GM12878 (cell line): ENCODE measurements at regions not wholly inside any gene's neighbourhood (a gene's known extent, or its start where the extent isn't known, plus 50 kb on each side); places are given as distances from the start of the nearest gene placed in this dataset.

Source experiments
- ATAC-seq: fragments of 200-7000 bp; cut with Tn5 transposase; 3 replicates; pipeline ENCODE4 v1.9.1; 2020; ENCODE audit warnings: mild to moderate bottlenecking, moderate library complexity
- BruUV-seq: library from RNA; stranded (reverse); fragments of 400-500 nt; replicated peaks from 2 replicates; lab custom pipeline; 2021; lab: Mats Ljungman, UMichigan
- CTCF ChIA-PET: fragments of 300-600 bp; sonication (Branson Sonifier 250); formaldehyde crosslinking; extraction: SDS; loops from one replicate; lab custom pipeline; 2021; ENCODE audit warnings: inconsistent platforms; lab: Yijun Ruan, JAX
- POLR2A ChIA-PET: fragments of 350-600 bp; formaldehyde crosslinking; extraction: SDS; loops from one replicate; lab custom pipeline; 2021; ENCODE audit warnings: inconsistent platforms; lab: Charles Lee
- RAD21 ChIA-PET: fragments of 300-600 bp; sonication (Branson Sonifier 250); formaldehyde crosslinking; loops from one replicate; lab custom pipeline; 2023; ENCODE audit warnings: antibody characterized with exemption; ENCODE audit not compliant: unreplicated experiment; lab: Charles Lee
- SMC1A ChIA-PET: fragments of 300-600 bp; sonication (Branson Sonifier 250); formaldehyde crosslinking; loops from one replicate; lab custom pipeline; 2023; ENCODE audit not compliant: unreplicated experiment, uncharacterized antibody; lab: Charles Lee
- DNase-seq: peaks from one replicate; pipeline ENCODE4 v3.0.0-alpha.2; 2011; ENCODE audit warnings: low read depth, low spot score
- FAIRE-seq: peaks from 3 replicates; lab custom pipeline; 2011; peaks lifted over from hg19 to GRCh38; lab: Jason Lieb, UNC
- H2AFZ ChIP-seq: 2 replicates; pipeline ENCODE4 v1.6.0; 2011; ENCODE audit warnings: low read depth, low read length, control low read depth; ENCODE audit not compliant: control insufficient read depth
- H3K27ac ChIP-seq: 2 replicates; pipeline ENCODE4 v1.5.1; 2011; ENCODE audit warnings: control low read depth; ENCODE audit not compliant: control insufficient read depth, insufficient read depth
- H3K27me3 ChIP-seq, 2 experiments: replicated peaks in 1 of 2; 2 replicates each; pipeline versions ENCODE4 v1.6.0 to v1.6.1; 2011; ENCODE audit warnings: low read length in 1 of 2; ENCODE audit not compliant: control insufficient read depth in 2 of 2, insufficient read depth in 2 of 2
- H3K36me3 ChIP-seq, 2 experiments: 2 replicates each; pipeline ENCODE4 v1.5.1; 2011; ENCODE audit warnings: low read length in 1 of 2; ENCODE audit not compliant: control insufficient read depth in 2 of 2, insufficient read depth in 2 of 2
- H3K4me1 ChIP-seq: 2 replicates; pipeline ENCODE4 v1.6.1; 2011; ENCODE audit warnings: mild to moderate bottlenecking, low read length, moderate library complexity, mixed read lengths; ENCODE audit not compliant: control insufficient read depth, insufficient read depth
- H3K4me2 ChIP-seq: 2 replicates; pipeline ENCODE4 v1.6.0; 2011; ENCODE audit warnings: control low read depth; ENCODE audit not compliant: control insufficient read depth, insufficient read depth
- H3K4me3 ChIP-seq: fragments of 200-600 bp; sonication (generic); 2 replicates; pipeline ENCODE4 v1.5.1; 2016
- H3K79me2 ChIP-seq: 2 replicates; pipeline ENCODE4 v1.6.0; 2011; ENCODE audit warnings: low read length; ENCODE audit not compliant: control insufficient read depth, insufficient read depth
- H3K9ac ChIP-seq: 2 replicates; pipeline ENCODE4 v1.8.0; 2011; ENCODE audit warnings: low read length, control low read depth, mixed read lengths; ENCODE audit not compliant: control insufficient read depth, insufficient read depth
- H3K9me3 ChIP-seq: replicated peaks from 3 replicates; pipeline ENCODE4 v1.5.1; 2011; ENCODE audit warnings: mild to moderate bottlenecking, low read length; ENCODE audit not compliant: control insufficient read depth, insufficient read depth
- H4K20me1 ChIP-seq: 2 replicates; pipeline ENCODE4 v1.6.0; 2011; ENCODE audit not compliant: control insufficient read depth, insufficient read depth
- CBX5 ChIP-seq: sonication (generic); IDR thresholded peaks from 2 replicates; pipeline ENCODE4 v1.6.1; 2016; ENCODE audit warnings: low read depth, moderate library complexity, mild to moderate bottlenecking, inconsistent platforms
- EED ChIP-seq: sonication (generic); IDR thresholded peaks from 2 replicates; pipeline ENCODE4 v1.6.1; 2016; ENCODE audit warnings: antibody characterized with exemption, low read depth
- HDGF ChIP-seq: fragments of 450-650 bp; IDR thresholded peaks from 2 replicates; pipeline ENCODE4 v1.6.1; 2016; ENCODE audit warnings: antibody characterized with exemption
- KAT2A ChIP-seq: conservative IDR thresholded peaks from 2 replicates; pipeline ENCODE4 v1.6.1; 2011; ENCODE audit warnings: low read depth, low read length; ENCODE audit not compliant: control insufficient read depth
- KLF5 ChIP-seq: fragments of 450-650 bp; IDR thresholded peaks from 2 replicates; pipeline ENCODE4 v1.6.1; 2014; ENCODE audit warnings: mild to moderate bottlenecking; ENCODE audit not compliant: partially characterized antibody
- MTA2 ChIP-seq: fragments of 450-650 bp; IDR thresholded peaks from 2 replicates; pipeline ENCODE4 v1.6.1; 2016; ENCODE audit warnings: low read depth, mild to moderate bottlenecking, moderate library complexity
- MYB ChIP-seq: fragments of 150-350 bp; IDR thresholded peaks from 2 replicates; pipeline ENCODE4 v1.6.1; 2014; ENCODE audit warnings: mild to moderate bottlenecking, low read depth, low read length, borderline replicate concordance
- NFYB ChIP-seq: IDR thresholded peaks from 2 replicates; pipeline ENCODE4 v1.6.1; 2011; ENCODE audit warnings: low read depth, mild to moderate bottlenecking, low read length, improper control_type of control experiment, moderate library complexity; ENCODE audit not compliant: insufficient read depth
- PAX8 ChIP-seq: fragments of 450-650 bp; IDR thresholded peaks from 2 replicates; pipeline ENCODE4 v1.6.1; 2017; ENCODE audit warnings: mild to moderate bottlenecking, moderate library complexity
- PML ChIP-seq: IDR thresholded peaks from 2 replicates; pipeline ENCODE4 v1.6.1; 2012; ENCODE audit warnings: low read length, inconsistent platforms
- RAD21 ChIP-seq: IDR thresholded peaks from 2 replicates; pipeline ENCODE4 v1.6.1; 2011; ENCODE audit warnings: mild to moderate bottlenecking, low read depth, low read length, moderate library complexity; ENCODE audit not compliant: insufficient read depth
- REST ChIP-seq: IDR thresholded peaks from 2 replicates; pipeline ENCODE4 v1.6.1; 2012; ENCODE audit warnings: mild to moderate bottlenecking, low read depth, low read length
- RFX5 ChIP-seq: IDR thresholded peaks from 2 replicates; pipeline ENCODE4 v1.6.1; 2011; ENCODE audit warnings: low read depth, low read length, improper control_type of control experiment
- ZBTB33 ChIP-seq: fragments of 450-650 bp; IDR thresholded peaks from 2 replicates; pipeline ENCODE4 v1.6.1; 2017; ENCODE audit warnings: mild to moderate bottlenecking
- ZBTB4 ChIP-seq: fragments of 450-650 bp; formaldehyde crosslinking; IDR thresholded peaks from 2 replicates; pipeline ENCODE4 v1.4.0; 2022; ENCODE audit warnings: mild to moderate bottlenecking, moderate library complexity
- ZNF24 ChIP-seq: fragments of 450-650 bp; IDR thresholded peaks from 2 replicates; pipeline ENCODE4 v1.6.1; 2017; ENCODE audit warnings: antibody characterized with exemption, mild to moderate bottlenecking
- ZNF622 ChIP-seq: fragments of 450-650 bp; IDR thresholded peaks from 2 replicates; pipeline ENCODE4 v1.6.1; 2017; ENCODE audit warnings: mild to moderate bottlenecking, inconsistent platforms
- WGBS: methylation state at CpG from one replicate; pipeline ENCODE4 v1.1.6; 2016; ENCODE audit warnings: low lambda C conversion rate; ENCODE audit not compliant: insufficient replicate concordance, insufficient coverage; ENCODE audit errors: missing lambda C conversion rate; 5-methylcytosine and 5-hydroxymethylcytosine counted together
- in situ Hi-C: fragments of 300-500 bp; cut with MboI; formaldehyde crosslinking; loops from 9 replicates; pipeline ENCODE4 v1.14.3; 2018; ENCODE audit warnings: mixed read lengths
- intact Hi-C: fragments of 100-400 bp; cut with micrococcal nuclease; formaldehyde crosslinking; loops from one replicate; pipeline ENCODE4 v1.14.2; 2022; ENCODE audit not compliant: unreplicated experiment

- no peak overlapping the region for H3K4me3 ChIP-seq
- no peaks in the 10 kb centered on the region for H4K20me1 ChIP-seq
- SMC1A ChIA-PET, result no interaction called here
- H3K27ac ChIP-seq, result no peak overlapping the region
- no peaks in the 10 kb centered on the region for H3K36me3 ChIP-seq
- TF ChIP-seq KLF5 (no peak), ZBTB4 (CRISPR knock-in tag) (no peak), CBX5 (no peak), PML (no peak), ZNF622 (no peak), EED (no peak), MTA2 (no peak), HDGF (no peak), RAD21 (no peak), MYB (no peak), ZNF24 (no peak), RFX5 (no peak), NFYB (no peak), PAX8 (no peak), ZBTB33 (no peak), KAT2A (no peak), REST (no peak)
- H3K79me2 ChIP-seq, result no peaks in the 10 kb centered on the region
- H3K9ac ChIP-seq, result no peak overlapping the region
- in situ Hi-C loops, result no loop called here
- ATAC-seq (no peak), DNase-seq (no peak), FAIRE-seq (no peak)
- no peak overlapping the region for H3K4me2 ChIP-seq
- BruUV-seq, result no TSS peak
- H2AFZ ChIP-seq, result no peak overlapping the region
- intact Hi-C loops, result no loop called here
- H3K4me1 ChIP-seq, result no peaks in the 10 kb centered on the region
- POLR2A ChIA-PET, result no interaction called here
- RAD21 ChIA-PET, result no interaction called here
- no peaks in the 10 kb centered on the region for H3K9me3 ChIP-seq
- 33% methylated on average over 5 of the region's 5 CpGs for WGBS
- no peaks in the 10 kb centered on the region for H3K27me3 ChIP-seq
- CTCF ChIA-PET, result no interaction called here
These were observed 614.2 kb downstream of the TMEM114 start for GRCh38 chr16:7976125-7976524.
